ENCODE measurements at regions not wholly inside any gene's neighbourhood (a gene's known extent, or its start where the extent isn't known, plus 50 kb on each side); places are given as distances from the start of the nearest gene placed in this dataset.

DNA sequence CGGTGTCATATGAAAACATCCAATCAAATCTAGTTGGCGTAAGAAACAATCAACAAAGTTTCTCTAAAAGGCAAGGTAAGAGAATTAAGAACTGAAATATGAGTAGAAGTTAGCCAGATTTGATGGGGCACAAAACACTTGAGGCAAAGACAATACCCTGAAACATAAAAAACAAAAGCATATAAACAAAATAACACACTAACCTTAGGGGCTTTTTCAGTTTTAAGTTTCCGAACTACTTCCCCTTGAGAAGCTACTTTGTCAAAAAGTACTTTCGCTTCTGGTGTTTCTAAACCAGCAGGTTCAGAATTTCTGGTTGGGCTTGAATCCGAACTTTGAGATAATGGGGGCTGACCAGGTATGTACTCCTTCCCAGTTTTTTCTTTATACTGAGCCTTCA is 57.9 kb downstream of the EPRS1 start (continued):
- TF ChIP-seq KDM1A (IDR thresholded peaks at IDR 0.05; ENCODE audit: borderline replicate concordance) (no peak), CHD4 (IDR thresholded peaks at IDR 0.05) (no peak), MTA3 (IDR thresholded peaks at IDR 0.05; ENCODE audit: borderline replicate concordance, low read length) (0 out of 2 replicates have a peak, but pooled peaks have one; percentile 38), PML (IDR thresholded peaks at IDR 0.05; ENCODE audit: low read length) (no peak), ETV6 (conservative IDR thresholded peaks at IDR 0.05 in 1 of 2, IDR thresholded peaks at IDR 0.05 in 1 of 2; ENCODE audit: borderline replicate concordance in 1 of 2, low read depth in 1 of 2) (peak in 1 of 2 experiments; percentile 64; a peak in 1 of 4 replicates), RUNX3 (IDR thresholded peaks at IDR 0.05; ENCODE audit: low read length) (peak; percentile 22; the same call in 1 of the 2 replicates), SMARCA5 (IDR thresholded peaks at IDR 0.05) (peak; percentile 69; the same call in 1 of the 2 replicates), IKZF2 (IDR thresholded peaks at IDR 0.05) (0 out of 4 replicates have a peak, but pooled peaks of 1 of the 2 experiments have one; percentile 8), CREM (IDR thresholded peaks at IDR 0.05; ENCODE audit: low read depth) (no peak), RELA (IDR thresholded peaks at IDR 0.05; ENCODE audit: borderline replicate concordance, partially characterized antibody) (peak; percentile 22), ZZZ3 (IDR thresholded peaks at IDR 0.05; ENCODE audit: control insufficient read depth, insufficient read length, low read depth) (no peak), NRF1 (conservative IDR thresholded peaks at IDR 0.05; ENCODE audit: low read depth, low read length) (no peak), NFYB (IDR thresholded peaks at IDR 0.05; ENCODE audit: insufficient read depth, low read depth, low read length) (no peak), NBN (IDR thresholded peaks at IDR 0.05) (peak; percentile 50; the same call in 1 of the 2 replicates), WRNIP1 (IDR thresholded peaks at IDR 0.05; ENCODE audit: borderline replicate concordance, low read depth, low read length) (no peak), ATF7 (IDR thresholded peaks at IDR 0.05; ENCODE audit: low read depth) (peak; percentile 30; the same call in 1 of the 2 replicates), GATAD2B (conservative IDR thresholded peaks at IDR 0.05; ENCODE audit: low read depth) (no peak)
- TF ChIP-seq, protein P1, sequence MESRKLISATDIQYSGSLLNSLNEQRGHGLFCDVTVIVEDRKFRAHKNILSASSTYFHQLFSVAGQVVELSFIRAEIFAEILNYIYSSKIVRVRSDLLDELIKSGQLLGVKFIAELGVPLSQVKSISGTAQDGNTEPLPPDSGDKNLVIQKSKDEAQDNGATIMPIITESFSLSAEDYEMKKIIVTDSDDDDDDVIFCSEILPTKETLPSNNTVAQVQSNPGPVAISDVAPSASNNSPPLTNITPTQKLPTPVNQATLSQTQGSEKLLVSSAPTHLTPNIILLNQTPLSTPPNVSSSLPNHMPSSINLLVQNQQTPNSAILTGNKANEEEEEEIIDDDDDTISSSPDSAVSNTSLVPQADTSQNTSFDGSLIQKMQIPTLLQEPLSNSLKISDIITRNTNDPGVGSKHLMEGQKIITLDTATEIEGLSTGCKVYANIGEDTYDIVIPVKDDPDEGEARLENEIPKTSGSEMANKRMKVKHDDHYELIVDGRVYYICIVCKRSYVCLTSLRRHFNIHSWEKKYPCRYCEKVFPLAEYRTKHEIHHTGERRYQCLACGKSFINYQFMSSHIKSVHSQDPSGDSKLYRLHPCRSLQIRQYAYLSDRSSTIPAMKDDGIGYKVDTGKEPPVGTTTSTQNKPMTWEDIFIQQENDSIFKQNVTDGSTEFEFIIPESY (IDR thresholded peaks at IDR 0.05), result no peak
- TF ChIP-seq, protein P2, sequence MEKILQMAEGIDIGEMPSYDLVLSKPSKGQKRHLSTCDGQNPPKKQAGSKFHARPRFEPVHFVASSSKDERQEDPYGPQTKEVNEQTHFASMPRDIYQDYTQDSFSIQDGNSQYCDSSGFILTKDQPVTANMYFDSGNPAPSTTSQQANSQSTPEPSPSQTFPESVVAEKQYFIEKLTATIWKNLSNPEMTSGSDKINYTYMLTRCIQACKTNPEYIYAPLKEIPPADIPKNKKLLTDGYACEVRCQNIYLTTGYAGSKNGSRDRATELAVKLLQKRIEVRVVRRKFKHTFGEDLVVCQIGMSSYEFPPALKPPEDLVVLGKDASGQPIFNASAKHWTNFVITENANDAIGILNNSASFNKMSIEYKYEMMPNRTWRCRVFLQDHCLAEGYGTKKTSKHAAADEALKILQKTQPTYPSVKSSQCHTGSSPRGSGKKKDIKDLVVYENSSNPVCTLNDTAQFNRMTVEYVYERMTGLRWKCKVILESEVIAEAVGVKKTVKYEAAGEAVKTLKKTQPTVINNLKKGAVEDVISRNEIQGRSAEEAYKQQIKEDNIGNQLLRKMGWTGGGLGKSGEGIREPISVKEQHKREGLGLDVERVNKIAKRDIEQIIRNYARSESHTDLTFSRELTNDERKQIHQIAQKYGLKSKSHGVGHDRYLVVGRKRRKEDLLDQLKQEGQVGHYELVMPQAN (conservative IDR thresholded peaks at IDR 0.05), result no peak
- TF ChIP-seq, protein P3, sequence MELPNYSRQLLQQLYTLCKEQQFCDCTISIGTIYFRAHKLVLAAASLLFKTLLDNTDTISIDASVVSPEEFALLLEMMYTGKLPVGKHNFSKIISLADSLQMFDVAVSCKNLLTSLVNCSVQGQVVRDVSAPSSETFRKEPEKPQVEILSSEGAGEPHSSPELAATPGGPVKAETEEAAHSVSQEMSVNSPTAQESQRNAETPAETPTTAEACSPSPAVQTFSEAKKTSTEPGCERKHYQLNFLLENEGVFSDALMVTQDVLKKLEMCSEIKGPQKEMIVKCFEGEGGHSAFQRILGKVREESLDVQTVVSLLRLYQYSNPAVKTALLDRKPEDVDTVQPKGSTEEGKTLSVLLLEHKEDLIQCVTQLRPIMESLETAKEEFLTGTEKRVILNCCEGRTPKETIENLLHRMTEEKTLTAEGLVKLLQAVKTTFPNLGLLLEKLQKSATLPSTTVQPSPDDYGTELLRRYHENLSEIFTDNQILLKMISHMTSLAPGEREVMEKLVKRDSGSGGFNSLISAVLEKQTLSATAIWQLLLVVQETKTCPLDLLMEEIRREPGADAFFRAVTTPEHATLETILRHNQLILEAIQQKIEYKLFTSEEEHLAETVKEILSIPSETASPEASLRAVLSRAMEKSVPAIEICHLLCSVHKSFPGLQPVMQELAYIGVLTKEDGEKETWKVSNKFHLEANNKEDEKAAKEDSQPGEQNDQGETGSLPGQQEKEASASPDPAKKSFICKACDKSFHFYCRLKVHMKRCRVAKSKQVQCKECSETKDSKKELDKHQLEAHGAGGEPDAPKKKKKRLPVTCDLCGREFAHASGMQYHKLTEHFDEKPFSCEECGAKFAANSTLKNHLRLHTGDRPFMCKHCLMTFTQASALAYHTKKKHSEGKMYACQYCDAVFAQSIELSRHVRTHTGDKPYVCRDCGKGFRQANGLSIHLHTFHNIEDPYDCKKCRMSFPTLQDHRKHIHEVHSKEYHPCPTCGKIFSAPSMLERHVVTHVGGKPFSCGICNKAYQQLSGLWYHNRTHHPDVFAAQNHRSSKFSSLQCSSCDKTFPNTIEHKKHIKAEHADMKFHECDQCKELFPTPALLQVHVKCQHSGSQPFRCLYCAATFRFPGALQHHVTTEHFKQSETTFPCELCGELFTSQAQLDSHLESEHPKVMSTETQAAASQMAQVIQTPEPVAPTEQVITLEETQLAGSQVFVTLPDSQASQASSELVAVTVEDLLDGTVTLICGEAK (IDR thresholded peaks at IDR 0.05; ENCODE audit: borderline replicate concordance), result no peak
- TF ChIP-seq, protein P4, sequence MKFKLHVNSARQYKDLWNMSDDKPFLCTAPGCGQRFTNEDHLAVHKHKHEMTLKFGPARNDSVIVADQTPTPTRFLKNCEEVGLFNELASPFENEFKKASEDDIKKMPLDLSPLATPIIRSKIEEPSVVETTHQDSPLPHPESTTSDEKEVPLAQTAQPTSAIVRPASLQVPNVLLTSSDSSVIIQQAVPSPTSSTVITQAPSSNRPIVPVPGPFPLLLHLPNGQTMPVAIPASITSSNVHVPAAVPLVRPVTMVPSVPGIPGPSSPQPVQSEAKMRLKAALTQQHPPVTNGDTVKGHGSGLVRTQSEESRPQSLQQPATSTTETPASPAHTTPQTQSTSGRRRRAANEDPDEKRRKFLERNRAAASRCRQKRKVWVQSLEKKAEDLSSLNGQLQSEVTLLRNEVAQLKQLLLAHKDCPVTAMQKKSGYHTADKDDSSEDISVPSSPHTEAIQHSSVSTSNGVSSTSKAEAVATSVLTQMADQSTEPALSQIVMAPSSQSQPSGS (IDR thresholded peaks at IDR 0.05; ENCODE audit: low read length), result no peak
- TF ChIP-seq, protein P5, sequence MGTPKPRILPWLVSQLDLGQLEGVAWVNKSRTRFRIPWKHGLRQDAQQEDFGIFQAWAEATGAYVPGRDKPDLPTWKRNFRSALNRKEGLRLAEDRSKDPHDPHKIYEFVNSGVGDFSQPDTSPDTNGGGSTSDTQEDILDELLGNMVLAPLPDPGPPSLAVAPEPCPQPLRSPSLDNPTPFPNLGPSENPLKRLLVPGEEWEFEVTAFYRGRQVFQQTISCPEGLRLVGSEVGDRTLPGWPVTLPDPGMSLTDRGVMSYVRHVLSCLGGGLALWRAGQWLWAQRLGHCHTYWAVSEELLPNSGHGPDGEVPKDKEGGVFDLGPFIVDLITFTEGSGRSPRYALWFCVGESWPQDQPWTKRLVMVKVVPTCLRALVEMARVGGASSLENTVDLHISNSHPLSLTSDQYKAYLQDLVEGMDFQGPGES (IDR thresholded peaks at IDR 0.05), result no peak

All from GM12878 (cell line).